ENCODE measurements at regions not wholly inside any gene's neighbourhood (a gene's known extent, or its start where the extent isn't known, plus 50 kb on each side); places are given as distances from the start of the nearest gene placed in this dataset.

DNA sequence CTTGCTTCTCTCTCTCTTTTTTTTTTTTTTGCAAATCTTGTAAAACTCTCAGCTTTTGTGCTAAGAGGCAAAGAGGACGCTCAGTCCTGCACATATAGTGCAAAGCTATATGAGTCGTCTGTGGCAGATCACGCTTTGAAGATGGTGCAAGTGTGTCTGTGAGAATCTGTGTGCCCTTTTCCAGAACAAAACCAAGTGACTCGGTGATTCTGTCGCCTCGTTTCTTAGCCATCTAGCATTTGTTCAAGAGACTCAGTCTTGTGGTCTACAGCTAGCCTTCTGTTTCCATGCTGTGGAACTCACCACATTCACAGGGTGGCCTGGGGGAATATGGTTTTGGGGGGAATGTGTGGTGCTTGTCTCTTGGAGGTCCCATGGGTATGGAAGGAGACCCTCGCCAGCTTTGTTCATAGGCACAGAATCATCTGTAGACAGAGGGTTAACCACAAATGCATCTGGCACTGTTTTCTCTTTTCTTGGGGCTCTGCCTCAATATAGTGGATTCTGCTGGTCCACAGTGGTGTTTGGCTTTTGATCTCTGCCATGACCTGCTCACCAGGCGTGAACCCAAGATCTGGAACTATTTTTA is 82.1 kb downstream of the C9orf152 start:
- TF ChIP-seq EZH2phosphoT487 (IDR thresholded peaks at IDR 0.05): no peak
- TF ChIP-seq, protein P1, sequence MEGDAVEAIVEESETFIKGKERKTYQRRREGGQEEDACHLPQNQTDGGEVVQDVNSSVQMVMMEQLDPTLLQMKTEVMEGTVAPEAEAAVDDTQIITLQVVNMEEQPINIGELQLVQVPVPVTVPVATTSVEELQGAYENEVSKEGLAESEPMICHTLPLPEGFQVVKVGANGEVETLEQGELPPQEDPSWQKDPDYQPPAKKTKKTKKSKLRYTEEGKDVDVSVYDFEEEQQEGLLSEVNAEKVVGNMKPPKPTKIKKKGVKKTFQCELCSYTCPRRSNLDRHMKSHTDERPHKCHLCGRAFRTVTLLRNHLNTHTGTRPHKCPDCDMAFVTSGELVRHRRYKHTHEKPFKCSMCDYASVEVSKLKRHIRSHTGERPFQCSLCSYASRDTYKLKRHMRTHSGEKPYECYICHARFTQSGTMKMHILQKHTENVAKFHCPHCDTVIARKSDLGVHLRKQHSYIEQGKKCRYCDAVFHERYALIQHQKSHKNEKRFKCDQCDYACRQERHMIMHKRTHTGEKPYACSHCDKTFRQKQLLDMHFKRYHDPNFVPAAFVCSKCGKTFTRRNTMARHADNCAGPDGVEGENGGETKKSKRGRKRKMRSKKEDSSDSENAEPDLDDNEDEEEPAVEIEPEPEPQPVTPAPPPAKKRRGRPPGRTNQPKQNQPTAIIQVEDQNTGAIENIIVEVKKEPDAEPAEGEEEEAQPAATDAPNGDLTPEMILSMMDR (IDR thresholded peaks at IDR 0.05): no peak
